SU-DHL-6 (cell line): ENCODE measurements at regions not wholly inside any gene's neighbourhood (a gene's known extent, or its start where the extent isn't known, plus 50 kb on each side); places are given as distances from the start of the nearest gene placed in this dataset.

Experiments used
- H2AFZ ChIP-seq: fragments of 200-600 bp; sonication (generic); 2 replicates; pipeline ENCODE4 v1.6.1; 2014; ENCODE audit warnings: low read depth, mild to moderate bottlenecking, moderate library complexity, mixed read lengths, antibody characterized with exemption, low read length; ENCODE audit not compliant: severe bottlenecking
- H3F3A ChIP-seq: fragments of 200-600 bp; shearing (Covaris generic); 2 replicates; pipeline ENCODE4 v1.6.0; 2016; ENCODE audit warnings: antibody characterized with exemption, mild to moderate bottlenecking; ENCODE audit not compliant: insufficient read depth
- H3K27ac ChIP-seq: fragments of 200-600 bp; sonication (generic); 2 replicates; pipeline ENCODE4 v1.5.1; 2016; ENCODE audit warnings: low read depth, mild to moderate bottlenecking, low read length, moderate library complexity, mixed read lengths
- H3K27me3 ChIP-seq: fragments of 200-600 bp; sonication (generic), shearing (Covaris generic); 2 replicates; pipeline ENCODE4 v1.6.0; 2014; ENCODE audit warnings: mild to moderate bottlenecking, low read length
- H3K36me3 ChIP-seq: fragments of 200-600 bp; sonication (generic); 2 replicates; pipeline ENCODE4 v1.6.1; 2014; ENCODE audit warnings: mild to moderate bottlenecking, low read length, mixed read lengths
- H3K4me2 ChIP-seq: fragments of 300-600, 200-600 bp; shearing (Covaris generic), sonication (generic); 2 replicates; pipeline ENCODE4 v1.6.0; 2014; ENCODE audit warnings: low read length, low read depth, mild to moderate bottlenecking; ENCODE audit not compliant: poor library complexity, severe bottlenecking
- H3K4me3 ChIP-seq: fragments of 200-600 bp; sonication (generic); 2 replicates; pipeline ENCODE4 v1.5.1; 2014; ENCODE audit warnings: antibody characterized with exemption, low read length, mild to moderate bottlenecking, mixed read lengths; ENCODE audit not compliant: insufficient read depth, poor library complexity, severe bottlenecking
- H3K79me2 ChIP-seq: fragments of 200-600 bp; sonication (generic); 2 replicates; pipeline ENCODE4 v1.6.1; 2014; ENCODE audit warnings: mild to moderate bottlenecking, low read length, moderate library complexity; ENCODE audit not compliant: insufficient read depth
- H3K9ac ChIP-seq: fragments of 200-600 bp; sonication (generic); 2 replicates; pipeline ENCODE4 v1.7.0; 2014; ENCODE audit warnings: mild to moderate bottlenecking, low read length
- H3K9me2 ChIP-seq: fragments of 200-600 bp; sonication (generic); replicated peaks from 2 replicates; pipeline ENCODE4 v1.6.1; 2014; ENCODE audit warnings: low read length; ENCODE audit not compliant: insufficient read depth
- H3K9me3 ChIP-seq: fragments of 200-600 bp; sonication (generic); 2 replicates; pipeline ENCODE4 v1.6.1; 2014; ENCODE audit warnings: low read length, mixed read lengths; ENCODE audit not compliant: insufficient read depth
- H4K20me1 ChIP-seq: fragments of 200-600 bp; sonication (generic); 2 replicates; pipeline ENCODE4 v1.6.1; 2014; ENCODE audit warnings: low read depth, mild to moderate bottlenecking, antibody characterized with exemption, low read length, moderate library complexity, mixed read lengths
- CTCF ChIP-seq: fragments of 200-600 bp; sonication (generic); IDR thresholded peaks from one replicate; pipeline ENCODE4 v1.5.1; 2017; ENCODE audit warnings: antibody characterized with exemption, mild to moderate bottlenecking, low read length, moderate library complexity; ENCODE audit not compliant: insufficient read depth, poor library complexity, severe bottlenecking
- EZH2phosphoT487 ChIP-seq: fragments of 200-600 bp; sonication (generic), shearing (Covaris generic); conservative IDR thresholded peaks from 2 replicates; pipeline ENCODE4 v1.6.1; 2018; ENCODE audit warnings: mild to moderate bottlenecking, antibody characterized with exemption, low read length, moderate library complexity, mixed read lengths

GRCh38 chr2:239845968-239846367 lies 179.2 kb downstream of the NDUFA10 start:
- no peaks in the 10 kb centered on the region for H4K20me1 ChIP-seq
- no peak overlapping the region for H2AFZ ChIP-seq
- TF ChIP-seq EZH2phosphoT487 (no peak), CTCF (no peak)
- H3K4me2 ChIP-seq = no peak overlapping the region
- H3K9me3 ChIP-seq = no peaks in the 10 kb centered on the region
- no peak overlapping the region for H3K9ac ChIP-seq
- no peak overlapping the region for H3K27ac ChIP-seq
- no peaks in the 10 kb centered on the region for H3K79me2 ChIP-seq
- no peaks in the 10 kb centered on the region for H3K9me2 ChIP-seq
- H3K27me3 ChIP-seq = no peaks in the 10 kb centered on the region
- no peak overlapping the region for H3K4me3 ChIP-seq
- no peaks in the 10 kb centered on the region for H3F3A ChIP-seq
- no peaks in the 10 kb centered on the region for H3K36me3 ChIP-seq

GRCh38 chr2:239839306-239839705 lies 185.8 kb downstream of the NDUFA10 start:
- Histone ChIP-seq H4K20me1 (no peaks in the 10 kb centered on the region), H3K9me3 (peaks cover 5% of the 10 kb centered on the region; the same call in 1 of the 2 replicates), H3K9me2 (no peaks in the 10 kb centered on the region), H3K4me2 (no peak overlapping the region), H3K27ac (no peak overlapping the region), H3K27me3 (no peaks in the 10 kb centered on the region), H3K4me3 (no peak overlapping the region), H3K36me3 (no peaks in the 10 kb centered on the region), H3K9ac (no peak overlapping the region), H3K79me2 (no peaks in the 10 kb centered on the region), H2AFZ (no peak overlapping the region), H3F3A (no peaks in the 10 kb centered on the region)
- TF ChIP-seq EZH2phosphoT487 (no peak), CTCF (no peak)

GRCh38 chr2:239836021-239836765 lies 188.9 kb downstream of the NDUFA10 start:
- Histone ChIP-seq H2AFZ (no peak overlapping the region), H4K20me1 (no peaks in the 10 kb centered on the region), H3K27ac (no peak overlapping the region), H3K36me3 (no peaks in the 10 kb centered on the region), H3K9me3 (peaks cover 5% of the 10 kb centered on the region; the same call in 1 of the 2 replicates), H3K9ac (no peak overlapping the region), H3K4me3 (no peak overlapping the region), H3F3A (no peaks in the 10 kb centered on the region), H3K4me2 (no peak overlapping the region), H3K27me3 (no peaks in the 10 kb centered on the region), H3K9me2 (no peaks in the 10 kb centered on the region), H3K79me2 (no peaks in the 10 kb centered on the region)
- TF ChIP-seq EZH2phosphoT487 (no peak), CTCF (no peak)
